NCI-H82 (cell line): ENCODE measurements at regions not wholly inside any gene's neighbourhood (a gene's known extent, or its start where the extent isn't known, plus 50 kb on each side); places are given as distances from the start of the nearest gene placed in this dataset.
A peak's percentile ranks its signal among the peaks of the same experiment; 100 is the strongest.
"Not testable (repeated sequence)": the region's sequence is repeated elsewhere in the genome, so short reads cannot be mapped to it uniquely, and the experiment has no call there.

ENCODE experiments used
- DNase-seq: peaks from one replicate; lab custom pipeline; 2025; lab: John Stamatoyannopoulos, UW

DNA sequence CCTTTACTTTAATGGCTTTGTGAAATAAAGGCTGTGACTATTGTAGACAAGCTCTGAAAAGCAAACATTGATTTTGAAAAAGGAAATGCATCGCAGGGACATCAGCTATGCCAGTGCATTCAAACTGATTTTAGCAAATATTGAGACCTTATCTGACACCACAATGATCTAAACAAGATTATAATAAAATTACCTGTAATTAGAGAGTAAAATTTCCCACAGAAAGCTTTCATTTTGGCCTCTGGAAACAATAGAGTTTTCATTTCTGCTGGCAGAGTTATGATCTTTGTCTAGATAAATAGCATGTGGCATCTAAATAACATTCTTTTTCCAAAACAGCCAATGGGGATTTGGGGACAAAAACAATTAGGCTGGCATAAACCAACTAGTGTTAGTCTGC is 650.4 kb upstream of the PRMT6 start:
- no peak for DNase-seq

GRCh38 chr1:106412321-106412720 is 644.2 kb upstream of the PRMT6 start:
- not testable (repeated sequence) for DNase-seq

DNA sequence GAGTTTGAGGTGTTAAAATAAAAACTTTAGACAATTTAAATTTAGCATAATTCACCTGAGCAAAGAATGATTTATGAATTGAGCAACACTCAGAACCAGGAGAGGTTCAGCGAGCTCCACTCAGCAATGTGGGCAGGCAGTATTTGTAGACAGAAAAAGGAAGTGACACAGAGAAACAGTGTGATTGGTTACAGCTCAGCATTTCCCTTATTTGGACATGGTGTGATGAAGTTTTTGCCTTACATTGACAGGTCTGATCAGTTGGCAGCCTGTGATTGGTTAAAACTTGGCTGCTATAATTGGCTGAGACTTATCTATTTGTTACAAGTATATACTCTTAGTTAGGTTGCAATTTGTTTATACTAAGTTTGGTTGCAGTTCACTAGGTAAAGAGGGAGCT is 621.2 kb upstream of the PRMT6 start:
- DNase-seq, result no peak

DNA sequence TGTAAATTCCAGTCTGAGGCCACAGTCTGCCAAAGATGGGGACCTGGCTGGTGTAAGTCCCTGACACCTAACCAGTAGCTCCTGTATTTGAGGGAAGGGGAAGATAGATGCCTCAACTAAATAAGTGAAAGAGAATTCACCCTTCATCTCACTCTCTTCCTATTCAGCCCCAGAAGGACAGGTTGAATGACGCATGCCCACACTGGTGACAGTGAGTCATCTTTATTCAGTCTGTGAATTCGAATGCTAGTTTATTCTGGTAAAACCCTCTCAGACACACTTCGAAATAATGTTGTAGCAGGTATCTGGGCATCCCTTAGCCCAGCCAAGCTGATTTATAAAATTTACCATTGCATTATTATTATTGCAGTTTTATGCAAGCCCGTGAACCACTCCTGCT is 617.0 kb upstream of the PRMT6 start:
- DNase-seq, result no peak

GRCh38 chr1:106447466-106447865 is 609.0 kb upstream of the PRMT6 start:
- peak; percentile 32 for DNase-seq

DNA sequence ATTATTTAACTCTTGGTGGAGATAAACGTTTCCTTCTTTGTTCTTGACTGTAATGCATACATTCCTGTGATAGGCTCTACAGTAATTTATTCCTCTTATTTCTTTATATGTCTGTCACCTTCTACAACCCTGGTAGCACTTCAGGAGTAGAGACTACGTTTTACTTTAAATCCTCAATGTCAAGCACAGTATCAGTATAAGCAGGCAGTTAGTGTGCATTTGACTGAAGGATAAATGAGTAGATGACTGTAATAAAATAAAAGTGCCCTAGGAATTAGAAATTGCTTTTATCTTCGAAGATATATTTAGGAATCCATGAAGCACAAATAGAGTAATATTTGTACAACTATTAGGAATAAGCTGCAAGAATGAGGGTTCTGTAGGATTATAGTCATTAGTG is 599.6 kb upstream of the PRMT6 start:
- no peak for DNase-seq

- no peak for DNase-seq
Observed at GRCh38 chr1:106457368-106457767, 599.1 kb upstream of the PRMT6 start.

- DNase-seq, result peak; percentile 57
Observed at GRCh38 chr1:106458866-106459265, 597.6 kb upstream of the PRMT6 start.

GRCh38 chr1:106459418-106459817 is 597.1 kb upstream of the PRMT6 start:
- no peak for DNase-seq

GRCh38 chr1:106465666-106466065 is 590.8 kb upstream of the PRMT6 start:
- DNase-seq, result peak; percentile 84

- DNase-seq, result no peak
Observed at GRCh38 chr1:106480629-106481028, 575.8 kb upstream of the PRMT6 start.

DNA sequence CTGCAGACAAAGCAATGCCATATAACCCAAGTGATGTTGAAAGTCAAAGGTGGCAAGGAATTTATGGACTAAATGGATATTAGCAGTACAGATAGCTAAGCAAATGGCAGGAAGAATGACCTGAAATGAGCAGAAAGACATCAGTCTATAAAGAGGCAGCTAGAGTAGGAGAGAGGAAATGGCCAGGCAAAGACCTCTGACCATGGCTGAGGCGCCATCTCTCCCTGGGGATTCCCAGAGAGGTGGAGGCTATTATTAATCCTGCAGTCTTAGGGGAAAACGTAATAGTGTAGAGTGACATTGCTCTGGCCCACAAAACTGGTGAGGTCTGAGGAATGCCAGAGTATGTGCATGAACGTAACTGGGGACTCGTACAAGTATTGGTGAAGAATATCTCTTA is 563.6 kb upstream of the PRMT6 start:
- no peak for DNase-seq

DNA sequence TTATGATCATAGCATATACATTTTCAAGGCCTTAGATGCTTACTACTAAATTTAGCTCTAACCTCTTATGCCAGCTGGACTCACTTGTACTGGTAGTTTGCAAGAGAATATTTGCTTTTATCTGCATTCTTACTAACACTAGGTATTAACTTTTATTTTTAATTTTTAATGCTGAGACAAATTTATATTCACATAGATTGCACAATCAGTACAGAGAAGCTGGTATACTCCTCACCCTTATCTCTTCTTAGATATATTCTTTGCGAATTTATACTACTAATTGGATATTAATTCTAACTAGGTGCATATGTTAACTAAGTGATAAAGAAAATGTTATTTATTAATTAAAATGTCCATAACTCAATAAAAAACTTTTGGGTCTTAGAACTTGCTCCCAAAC is 561.8 kb upstream of the PRMT6 start:
- no peak for DNase-seq

DNA sequence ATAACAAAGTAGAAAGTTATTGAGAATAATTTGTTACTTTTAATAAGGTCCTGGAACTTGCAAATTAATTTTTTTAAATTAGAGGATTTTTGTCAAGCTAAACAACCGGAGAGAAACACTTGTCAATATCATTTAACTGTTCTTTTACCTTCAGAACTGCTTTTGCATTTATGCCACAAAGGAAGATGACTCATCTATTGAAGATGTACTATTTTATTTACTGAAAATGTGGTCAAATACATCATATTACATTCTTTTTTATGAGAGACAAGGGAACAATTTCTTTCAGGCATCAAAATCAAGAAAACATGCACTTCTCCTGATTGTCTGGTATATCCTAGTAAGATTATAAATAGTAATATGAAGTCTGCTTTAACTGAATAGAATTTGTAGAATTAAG is 558.2 kb upstream of the PRMT6 start:
- DNase-seq, result no peak

GRCh38 chr1:106502659-106503058 is 553.8 kb upstream of the PRMT6 start:
- DNase-seq, result no peak

DNA sequence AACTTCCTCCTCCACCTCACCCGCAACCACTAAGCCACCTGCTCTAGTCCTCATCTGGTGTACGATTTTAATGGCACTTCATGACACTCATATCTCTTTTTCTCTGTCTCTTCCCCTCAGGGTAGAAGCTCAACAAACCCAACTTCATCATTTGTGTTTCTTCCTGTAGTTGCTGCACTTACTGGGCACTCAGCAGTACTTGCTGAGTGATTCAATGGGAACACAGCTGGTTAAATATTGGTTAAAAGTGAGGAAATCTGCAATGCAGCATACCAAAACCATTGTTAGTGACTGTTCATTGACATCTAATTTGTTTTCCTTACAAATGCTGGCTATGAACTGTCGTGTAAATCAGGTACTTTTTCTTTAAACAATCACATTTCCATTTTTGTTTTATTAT is 541.1 kb upstream of the PRMT6 start:
- DNase-seq, result no peak

- DNase-seq, result no peak
Observed at GRCh38 chr1:106517224-106517623, 539.2 kb upstream of the PRMT6 start.

GRCh38 chr1:106523497-106523896 is 533.0 kb upstream of the PRMT6 start:
- no peak for DNase-seq

- no peak for DNase-seq
Observed at GRCh38 chr1:106524631-106525030, 531.8 kb upstream of the PRMT6 start.

DNA sequence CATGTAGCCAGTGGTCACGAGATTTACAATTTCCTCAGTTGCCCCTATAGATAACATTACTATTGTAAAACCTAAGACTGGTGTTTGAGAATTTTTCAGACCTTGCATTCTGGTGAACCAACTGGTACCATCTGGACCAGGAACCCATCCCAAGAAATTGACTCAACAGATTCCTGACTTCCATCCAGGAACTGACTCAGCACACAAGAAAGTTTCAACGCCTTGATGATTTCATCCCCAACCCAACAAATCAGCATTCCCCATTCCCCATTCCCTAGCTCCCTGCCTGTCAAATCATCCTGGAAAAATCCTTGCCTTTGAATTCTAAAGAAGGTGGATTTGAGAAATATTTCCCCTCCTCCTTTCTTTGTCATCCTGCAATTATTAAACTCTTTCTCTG is 529.8 kb upstream of the PRMT6 start:
- no peak for DNase-seq

DNA sequence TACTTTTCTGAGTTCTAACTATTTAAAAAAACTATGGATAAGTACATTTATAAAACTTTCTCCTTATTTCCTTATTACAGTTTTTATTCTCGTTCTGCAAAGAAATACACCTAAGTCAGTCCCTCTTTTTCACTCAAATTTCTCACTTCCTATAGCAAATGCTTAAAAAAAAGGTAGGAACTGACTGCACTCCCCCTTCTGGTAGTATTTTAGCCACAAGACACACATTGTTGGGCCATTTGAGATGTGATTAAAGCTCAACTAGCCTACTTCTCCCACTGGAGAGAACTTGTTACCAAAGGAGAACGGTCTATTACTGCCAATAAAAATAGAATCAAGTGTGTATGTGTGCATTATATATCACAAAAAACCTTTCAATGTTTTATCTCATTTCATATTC is 521.9 kb upstream of the PRMT6 start:
- peak; percentile 26 for DNase-seq

GRCh38 chr1:106536741-106537140 is 519.7 kb upstream of the PRMT6 start:
- DNase-seq, result no peak

GRCh38 chr1:106548726-106549125 is 507.7 kb upstream of the PRMT6 start:
- DNase-seq, result no peak

GRCh38 chr1:106554294-106554693 is 502.2 kb upstream of the PRMT6 start:
- DNase-seq, result no peak

- DNase-seq, result no peak
Observed at GRCh38 chr1:106555571-106555970, 500.9 kb upstream of the PRMT6 start.
